Stimulated activated effector memory CD8-positive, alpha-beta T cell treated with anti-CD3 and anti-CD28 coated beads, Interleukin-12 subunit alpha, Interleukin-12 subunit beta, amount 100 ng/mL, for 72 hours (primary cell): ENCODE measurements at regions not wholly inside any gene's neighbourhood (a gene's known extent, or its start where the extent isn't known, plus 50 kb on each side); places are given as distances from the start of the nearest gene placed in this dataset.
"Not testable (repeated sequence)": the region's sequence is repeated elsewhere in the genome, so short reads cannot be mapped to it uniquely, and the experiment has no call there.

Experiments
- ATAC-seq: fragments of 150-1000 bp; cut with Tn5 transposase; 2 replicates; pipeline ENCODE4 v1.10.0; 2021
- DNase-seq, 2 donors: peaks; one replicate each; pipeline ENCODE4 v3.0.0; 2021 to 2022; ENCODE audit warnings: low spot score in 2 of 2
- H3K27ac Mint-ChIP-seq: one replicate; pipeline ENCODE4 v1.8.0; 2022; ENCODE audit warnings: mild to moderate bottlenecking, mixed read lengths
- H3K36me3 Mint-ChIP-seq: one replicate; pipeline ENCODE4 v1.8.0; 2022; ENCODE audit warnings: mild to moderate bottlenecking, mixed read lengths
- H3K4me1 Mint-ChIP-seq: one replicate; pipeline ENCODE4 v1.8.0; 2022; ENCODE audit warnings: mixed read lengths
- H3K4me3 Mint-ChIP-seq: one replicate; pipeline ENCODE4 v1.8.0; 2022; ENCODE audit warnings: mild to moderate bottlenecking, mixed read lengths
- H3K9me3 Mint-ChIP-seq: one replicate; pipeline ENCODE4 v1.8.0; 2022; ENCODE audit warnings: mixed read lengths

GRCh38 chr1:157367091-157367739, 185.1 kb downstream of the FCRL5 start:
- Mint-ChIP-seq H3K27ac (no peak overlapping the region), H3K9me3 (no peaks in the 10 kb centered on the region), H3K4me1 (no peaks in the 10 kb centered on the region), H3K4me3 (no peak overlapping the region), H3K36me3 (no peaks in the 10 kb centered on the region)
- ATAC-seq (no peak), DNase-seq (no peak)

GRCh38 chr1:157364612-157365011, 187.7 kb downstream of the FCRL5 start:
- Mint-ChIP-seq H3K9me3 (no peaks in the 10 kb centered on the region), H3K4me3 (no peak overlapping the region), H3K4me1 (no peaks in the 10 kb centered on the region), H3K36me3 (no peaks in the 10 kb centered on the region), H3K27ac (no peak overlapping the region)
- DNase-seq (no peak), ATAC-seq (no peak)

GRCh38 chr1:157363660-157364140, 188.6 kb downstream of the FCRL5 start:
- Mint-ChIP-seq H3K4me1 (no peaks in the 10 kb centered on the region), H3K27ac (no peak overlapping the region), H3K4me3 (no peak overlapping the region), H3K36me3 (no peaks in the 10 kb centered on the region), H3K9me3 (no peaks in the 10 kb centered on the region)
- DNase-seq, result no peak
- ATAC-seq, result peak; percentile 62

- Mint-ChIP-seq H3K4me3 (no peak overlapping the region), H3K36me3 (no peaks in the 10 kb centered on the region), H3K4me1 (no peaks in the 10 kb centered on the region), H3K9me3 (no peaks in the 10 kb centered on the region), H3K27ac (no peak overlapping the region)
- ATAC-seq, result no peak
- DNase-seq, result no peak
Observed at GRCh38 chr1:157360023-157360390, 192.3 kb downstream of the FCRL5 start.

- ATAC-seq, result no peak
- Mint-ChIP-seq H3K36me3 (no peaks in the 10 kb centered on the region), H3K4me1 (no peaks in the 10 kb centered on the region), H3K27ac (no peak overlapping the region), H3K9me3 (no peaks in the 10 kb centered on the region), H3K4me3 (no peak overlapping the region)
- no peak for DNase-seq
Observed at GRCh38 chr1:157359314-157360022, 192.8 kb downstream of the FCRL5 start.

- DNase-seq (no peak), ATAC-seq (no peak)
- Mint-ChIP-seq H3K4me3 (no peak overlapping the region), H3K27ac (no peak overlapping the region), H3K9me3 (no peaks in the 10 kb centered on the region), H3K36me3 (no peaks in the 10 kb centered on the region), H3K4me1 (no peaks in the 10 kb centered on the region)
Observed at GRCh38 chr1:157357111-157357510, 195.2 kb downstream of the FCRL5 start.

- Mint-ChIP-seq H3K36me3 (no peaks in the 10 kb centered on the region), H3K27ac (no peak overlapping the region), H3K9me3 (no peaks in the 10 kb centered on the region), H3K4me1 (no peaks in the 10 kb centered on the region), H3K4me3 (no peak overlapping the region)
- ATAC-seq (no peak), DNase-seq (no peak)
Observed at GRCh38 chr1:157356601-157357000, 195.7 kb downstream of the FCRL5 start.

GRCh38 chr1:157353546-157353945, 198.8 kb downstream of the FCRL5 start:
- DNase-seq, result no peak
- Mint-ChIP-seq H3K9me3 (no peaks in the 10 kb centered on the region), H3K27ac (no peak overlapping the region), H3K36me3 (no peaks in the 10 kb centered on the region), H3K4me1 (no peaks in the 10 kb centered on the region), H3K4me3 (no peak overlapping the region)
- ATAC-seq, result no peak

GRCh38 chr1:157352817-157353408, 199.4 kb downstream of the FCRL5 start:
- Mint-ChIP-seq H3K9me3 (no peaks in the 10 kb centered on the region), H3K27ac (no peak overlapping the region), H3K36me3 (no peaks in the 10 kb centered on the region), H3K4me3 (no peak overlapping the region), H3K4me1 (no peaks in the 10 kb centered on the region)
- ATAC-seq (no peak), DNase-seq (no peak)

GRCh38 chr1:157352216-157352615, 200.1 kb downstream of the FCRL5 start:
- no peak overlapping the region for H3K27ac Mint-ChIP-seq
- no peak for DNase-seq
- no peak overlapping the region for H3K4me3 Mint-ChIP-seq
- no peaks in the 10 kb centered on the region for H3K36me3 Mint-ChIP-seq
- no peak for ATAC-seq
- no peaks in the 10 kb centered on the region for H3K9me3 Mint-ChIP-seq
- no peaks in the 10 kb centered on the region for H3K4me1 Mint-ChIP-seq

- H3K36me3 Mint-ChIP-seq, H3K9me3 Mint-ChIP-seq, H3K4me3 Mint-ChIP-seq, ATAC-seq, H3K4me1 Mint-ChIP-seq, H3K27ac Mint-ChIP-seq, DNase-seq: not testable (repeated sequence)
Observed at GRCh38 chr1:157351800-157352199, 200.5 kb downstream of the FCRL5 start.

GRCh38 chr1:157348538-157349480, 203.5 kb downstream of the FCRL5 start:
- ATAC-seq (no peak), DNase-seq (no peak)
- Mint-ChIP-seq H3K4me1 (no peaks in the 10 kb centered on the region), H3K9me3 (no peaks in the 10 kb centered on the region), H3K27ac (no peak overlapping the region), H3K36me3 (peaks cover 5% of the 10 kb centered on the region), H3K4me3 (no peak overlapping the region)

GRCh38 chr1:157347506-157347905, 204.8 kb downstream of the FCRL5 start:
- ATAC-seq (no peak), DNase-seq (no peak)
- Mint-ChIP-seq H3K4me1 (no peaks in the 10 kb centered on the region), H3K9me3 (no peaks in the 10 kb centered on the region), H3K4me3 (no peak overlapping the region), H3K27ac (no peak overlapping the region), H3K36me3 (peaks cover 5% of the 10 kb centered on the region)

- H3K4me1 Mint-ChIP-seq, H3K4me3 Mint-ChIP-seq, H3K36me3 Mint-ChIP-seq, H3K9me3 Mint-ChIP-seq, H3K27ac Mint-ChIP-seq, ATAC-seq, DNase-seq: not testable (repeated sequence)
Observed at GRCh38 chr1:157337785-157338184, 199.6 kb upstream of the ETV3 start.

GRCh38 chr1:157335056-157335455, 196.9 kb upstream of the ETV3 start:
- DNase-seq (no peak), ATAC-seq (no peak)
- Mint-ChIP-seq H3K36me3 (no peaks in the 10 kb centered on the region), H3K4me3 (no peak overlapping the region), H3K4me1 (no peaks in the 10 kb centered on the region), H3K9me3 (peaks cover 3% of the 10 kb centered on the region), H3K27ac (no peak overlapping the region)
